Kidney capillary endothelial cell (primary cell): ENCODE measurements at regions not wholly inside any gene's neighbourhood (a gene's known extent, or its start where the extent isn't known, plus 50 kb on each side); places are given as distances from the start of the nearest gene placed in this dataset.
"Not testable (repeated sequence)": the region's sequence is repeated elsewhere in the genome, so short reads cannot be mapped to it uniquely, and the experiment has no call there.

Source experiments
- DNase-seq: peaks from one replicate; pipeline ENCODE4 v3.0.0-alpha.2; 2018; ENCODE audit warnings: low spot score

DNA sequence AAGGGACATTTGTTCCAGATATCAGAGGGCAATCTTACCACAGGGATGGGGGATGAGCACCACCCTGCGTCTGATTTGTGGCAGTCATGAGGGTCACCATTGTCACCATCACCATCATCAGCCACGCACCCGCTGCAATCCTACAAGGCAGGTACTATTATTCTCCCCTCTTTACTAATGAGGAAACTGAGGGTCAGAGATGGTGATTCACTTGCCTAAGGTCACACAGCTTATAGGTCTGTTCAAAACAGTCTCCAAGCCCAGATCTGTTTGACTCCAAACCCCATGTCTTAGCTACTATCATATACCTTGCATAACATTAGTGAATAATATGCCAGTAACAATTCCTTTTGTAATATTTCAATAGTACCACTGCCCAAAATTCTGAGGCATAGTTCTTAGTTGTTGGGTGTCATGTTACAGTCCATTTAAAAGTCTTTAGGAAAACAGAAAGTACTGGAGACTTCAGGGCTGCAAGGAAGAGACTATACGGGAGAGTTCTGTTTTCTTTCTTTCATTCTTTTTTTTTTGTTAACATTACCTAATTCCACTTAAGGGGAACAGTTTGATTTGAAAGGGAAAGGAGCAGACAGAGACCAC lies 166.4 kb downstream of the C16orf95 start:
- DNase-seq: no peak

DNA sequence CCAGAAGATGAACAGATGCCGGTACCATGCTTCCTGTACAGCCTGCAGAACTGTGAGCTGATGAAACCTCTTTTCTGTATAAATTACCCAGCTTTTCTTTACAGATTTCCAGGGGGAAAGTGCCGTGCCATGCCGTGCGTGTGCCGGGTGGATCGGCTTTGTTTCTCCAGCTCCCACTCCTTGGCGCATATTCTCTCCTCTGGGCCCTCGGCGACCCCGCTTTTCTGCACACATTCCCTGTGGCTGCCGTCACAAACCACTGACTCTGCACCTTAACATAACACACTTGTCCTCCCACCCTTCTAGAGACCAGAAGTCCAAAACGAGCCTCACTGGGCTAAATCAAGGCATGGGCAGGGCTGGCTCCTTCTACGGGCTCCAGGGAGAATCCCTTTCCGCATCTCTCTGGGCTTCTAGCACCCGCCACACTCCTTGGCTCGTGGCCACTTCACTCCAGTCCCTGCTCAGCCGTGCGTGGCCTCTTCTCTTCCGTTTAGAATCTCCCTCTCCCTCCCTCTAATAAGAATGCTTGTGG lies 164.9 kb downstream of the C16orf95 start:
- no peak for DNase-seq

DNA sequence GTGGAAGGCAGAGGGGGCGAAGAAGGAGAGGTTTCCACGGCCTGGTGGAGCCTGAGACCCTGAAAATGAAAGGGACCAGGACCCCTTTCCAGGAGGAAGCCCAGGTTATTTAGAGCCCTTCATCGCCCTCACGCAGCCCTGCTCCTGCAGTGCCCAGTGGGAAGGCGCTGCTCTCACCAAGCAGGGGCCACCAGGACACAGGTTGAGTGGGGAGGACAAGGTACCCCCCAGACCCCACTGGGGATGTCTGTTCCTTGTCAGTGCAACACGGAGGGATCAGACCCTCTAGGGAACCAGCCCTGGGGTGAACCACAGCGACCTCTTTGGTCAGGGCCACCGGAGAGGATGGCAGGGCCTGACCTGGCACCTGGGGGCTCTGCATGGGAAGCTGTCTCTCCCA lies 163.9 kb downstream of the C16orf95 start:
- no peak for DNase-seq

DNA sequence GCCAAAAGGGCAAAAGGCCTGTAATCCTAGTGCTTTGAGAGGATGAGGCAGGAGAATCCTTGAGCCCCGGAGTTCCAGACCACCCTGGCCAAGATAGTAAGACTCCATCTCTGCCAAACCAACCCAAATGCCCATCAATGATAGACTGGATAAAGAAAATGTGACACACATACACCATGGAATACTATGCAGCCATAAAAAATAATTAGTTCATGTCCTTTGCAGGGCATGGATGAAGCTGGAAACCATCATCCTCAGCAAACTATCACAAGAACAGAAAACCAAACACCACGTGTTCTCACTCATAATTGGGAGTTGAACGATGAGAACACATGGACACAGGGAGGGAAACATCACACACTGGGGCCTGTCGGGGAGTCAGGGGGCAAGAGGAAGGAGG lies 161.9 kb downstream of the C16orf95 start:
- DNase-seq: not testable (repeated sequence)

GRCh38 chr16:87156195-87156594 lies 161.0 kb downstream of the C16orf95 start:
- DNase-seq: no peak

GRCh38 chr16:87160234-87160636 lies 157.0 kb downstream of the C16orf95 start:
- no peak for DNase-seq

GRCh38 chr16:87160701-87161337 lies 156.4 kb downstream of the C16orf95 start:
- no peak for DNase-seq

DNA sequence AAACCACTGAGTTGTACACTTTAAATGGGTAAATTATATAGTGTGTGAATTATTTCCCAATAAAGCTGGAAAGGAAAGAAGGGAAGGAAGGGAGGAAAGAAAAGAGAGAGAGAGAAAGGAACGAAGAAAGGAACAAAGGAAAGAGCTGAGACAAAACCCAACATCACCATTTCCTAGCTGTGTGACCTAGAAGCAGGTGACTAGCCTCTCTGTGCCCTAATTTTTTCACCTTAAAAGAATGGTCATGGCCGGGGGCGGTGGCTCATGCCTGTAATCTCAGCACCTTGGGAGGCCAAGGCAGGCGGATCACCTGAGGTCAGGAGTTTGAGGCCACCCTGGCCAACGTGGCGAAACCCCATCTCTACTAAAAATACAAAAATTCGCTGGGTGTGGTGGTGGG lies 155.8 kb downstream of the C16orf95 start:
- DNase-seq: not testable (repeated sequence)

GRCh38 chr16:87161822-87162676 lies 155.1 kb downstream of the C16orf95 start:
- DNase-seq: no peak

- DNase-seq: not testable (repeated sequence)
Measured at GRCh38 chr16:87162799-87163198, 154.4 kb downstream of the C16orf95 start.

GRCh38 chr16:87163637-87164036 lies 153.6 kb downstream of the C16orf95 start:
- DNase-seq: no peak

DNA sequence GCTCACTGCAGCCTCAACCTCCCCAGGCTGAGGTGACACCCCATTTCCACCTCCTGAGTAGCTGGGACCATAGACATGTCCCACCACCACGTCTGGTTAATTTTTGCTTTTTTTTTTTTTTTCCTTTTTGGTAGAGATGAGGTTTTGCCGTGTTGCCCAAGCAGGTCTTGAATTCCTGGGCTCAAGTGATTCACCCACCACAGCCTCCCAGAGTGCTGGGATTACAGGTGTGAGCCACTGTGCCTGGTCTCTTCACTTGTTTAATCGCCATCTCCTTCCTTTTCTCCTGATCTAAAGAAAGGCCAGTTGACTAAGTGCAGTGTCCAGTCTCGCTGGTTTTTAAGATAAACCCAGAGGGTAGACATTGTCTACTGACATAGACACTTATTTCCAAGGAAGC lies 152.0 kb downstream of the C16orf95 start:
- no peak for DNase-seq

DNA sequence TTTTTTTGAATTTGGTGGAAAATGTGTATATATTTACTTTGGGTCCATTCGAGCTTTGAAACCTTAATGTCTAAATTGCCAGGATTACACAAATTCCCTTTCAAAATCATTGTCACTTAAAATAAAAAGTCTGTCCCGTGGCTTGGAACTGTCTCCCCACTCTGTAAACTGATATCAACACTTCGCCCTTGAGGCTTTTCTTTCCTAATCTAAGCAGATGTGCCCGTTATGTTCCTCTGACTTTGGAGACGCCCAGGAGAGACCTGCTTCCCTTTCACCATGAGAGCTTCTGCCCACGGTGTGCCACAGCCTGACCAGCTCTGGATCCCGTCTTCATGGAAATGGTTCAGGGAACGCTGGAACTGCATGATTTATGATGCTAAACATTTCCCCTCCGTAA lies 151.3 kb downstream of the C16orf95 start:
- DNase-seq: no peak

- DNase-seq: no peak
Measured at GRCh38 chr16:87166321-87166720, 150.9 kb downstream of the C16orf95 start.

DNA sequence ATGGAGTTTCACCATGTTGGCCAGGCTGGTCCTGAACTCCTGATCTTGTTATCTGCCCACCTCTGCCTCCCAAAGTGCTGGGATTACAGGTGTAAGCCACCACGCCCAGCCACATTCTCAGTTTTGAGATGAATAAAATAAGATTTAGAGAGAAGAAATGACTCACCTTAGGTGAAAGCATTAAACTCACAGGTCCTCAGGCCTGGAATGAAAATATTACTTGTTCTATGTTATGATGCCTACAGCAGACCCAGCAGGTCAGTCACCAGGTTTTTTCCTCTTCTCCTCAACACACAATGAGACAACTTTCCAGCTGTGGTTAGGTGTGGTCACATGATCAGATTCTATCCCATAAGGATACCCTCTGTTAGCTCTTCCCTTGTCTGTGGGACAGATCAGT lies 150.3 kb downstream of the C16orf95 start:
- no peak for DNase-seq

GRCh38 chr16:87169509-87169995 lies 147.6 kb downstream of the C16orf95 start:
- no peak for DNase-seq

DNA sequence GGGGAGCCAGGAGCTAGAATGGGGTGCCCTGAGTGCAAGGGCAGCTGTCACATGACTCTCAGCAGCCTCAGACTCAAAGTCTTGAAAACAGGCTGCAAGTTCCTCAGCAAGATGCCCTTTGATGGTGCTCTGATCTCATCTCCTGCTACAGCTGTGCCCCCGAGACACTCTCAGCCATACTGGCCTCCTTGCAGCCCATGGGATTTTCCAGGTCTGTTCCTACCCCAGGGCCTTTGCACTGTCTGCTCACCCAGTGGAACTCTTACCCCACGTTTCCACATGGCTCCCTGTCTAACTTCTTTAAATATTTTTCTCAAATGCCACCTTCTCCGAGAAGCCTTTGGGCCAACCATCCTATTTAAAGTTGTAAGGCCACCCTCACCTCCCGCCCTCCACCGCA lies 146.9 kb downstream of the C16orf95 start:
- DNase-seq: no peak

DNA sequence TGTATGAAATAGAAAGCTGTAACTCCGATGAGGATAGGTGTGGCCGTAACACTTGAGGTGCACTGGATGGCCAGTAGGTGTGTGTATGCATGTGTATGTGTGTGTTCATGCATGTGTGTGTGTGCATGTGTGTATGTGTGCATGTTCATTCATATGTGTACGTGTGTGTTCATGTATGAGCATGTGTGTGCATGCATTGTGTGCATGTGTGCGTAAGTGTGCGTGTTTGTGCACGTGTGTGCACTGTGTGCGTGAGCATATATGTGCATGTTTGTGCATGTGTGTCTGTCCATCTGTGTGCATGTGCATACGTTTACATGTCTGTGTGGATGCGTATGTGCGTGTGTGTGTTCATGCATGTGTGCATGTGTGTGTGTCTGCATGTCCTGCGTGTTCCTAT lies 145.5 kb downstream of the C16orf95 start:
- DNase-seq: no peak

DNA sequence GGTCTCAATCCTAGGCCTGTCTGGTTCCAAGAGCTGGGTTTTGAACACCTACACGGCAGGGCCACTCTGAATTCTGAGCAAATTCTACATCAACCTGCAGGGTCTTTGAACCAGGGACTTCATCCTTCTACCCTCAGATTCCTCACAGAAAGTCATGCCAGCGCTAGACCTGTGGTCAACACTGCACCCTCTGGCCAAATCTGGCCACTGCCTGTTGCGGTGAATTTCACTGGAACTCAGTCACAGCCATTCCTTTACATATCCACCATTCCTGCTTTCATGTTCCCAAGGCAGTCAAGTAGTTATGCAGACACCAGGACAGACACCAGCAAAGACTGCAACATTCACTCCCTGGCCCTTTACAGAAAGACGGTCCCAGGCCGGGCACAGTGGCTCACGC lies 144.6 kb downstream of the C16orf95 start:
- no peak for DNase-seq

DNA sequence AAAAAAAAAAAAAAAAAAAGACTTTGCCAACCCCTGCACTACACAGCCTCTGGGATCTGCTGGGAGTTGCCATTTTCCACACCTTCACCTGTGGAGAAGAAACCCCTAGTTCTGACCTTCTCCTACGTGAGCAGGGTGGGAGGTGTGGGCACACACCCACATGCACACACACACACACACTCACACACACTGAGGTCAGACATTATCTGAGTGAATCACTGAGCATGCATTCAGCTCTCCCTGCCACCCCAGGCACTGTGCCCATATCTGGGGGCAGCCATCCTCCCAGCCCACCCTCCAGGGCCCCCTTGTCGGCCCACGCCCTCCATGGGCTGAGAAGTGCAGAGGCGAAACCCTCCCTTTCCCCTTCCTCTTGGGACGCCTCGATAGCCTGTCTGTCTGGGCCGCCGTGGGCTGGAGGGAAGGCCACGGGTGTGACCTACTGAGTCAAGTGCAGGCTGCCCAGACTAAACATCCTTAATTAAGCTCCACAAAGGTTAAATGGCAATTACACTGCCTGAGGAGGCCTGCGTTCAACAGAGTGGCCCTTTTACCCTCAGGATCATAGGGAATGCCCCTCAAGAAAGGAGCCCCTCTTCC lies 143.8 kb downstream of the C16orf95 start:
- no peak for DNase-seq

- DNase-seq: no peak
Measured at GRCh38 chr16:87174061-87174460, 143.1 kb downstream of the C16orf95 start.

DNA sequence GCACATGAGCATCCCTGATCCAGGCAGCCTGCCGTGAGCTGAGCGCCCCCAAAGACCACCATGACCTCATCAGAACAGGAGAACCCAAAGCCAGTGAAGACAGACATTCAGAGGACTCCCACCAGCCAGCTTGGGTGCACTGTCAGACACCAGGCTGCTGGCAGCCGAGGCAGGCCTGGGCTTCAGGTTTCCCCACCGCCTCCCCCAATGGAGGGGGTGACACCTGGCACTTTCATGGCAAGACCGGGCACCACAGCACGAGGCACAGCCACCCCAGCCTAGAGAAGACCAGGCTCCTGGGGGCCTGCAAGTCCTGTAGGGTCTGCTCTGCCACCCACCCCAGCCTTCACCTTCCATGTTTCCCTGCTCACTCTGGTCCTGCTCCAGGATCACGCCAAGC lies 140.5 kb downstream of the C16orf95 start:
- no peak for DNase-seq
